Right forelimb (tissue), 1 donor: ENCODE measurements at regions not wholly inside any gene's neighbourhood (a gene's known extent, or its start where the extent isn't known, plus 50 kb on each side); places are given as distances from the start of the nearest gene placed in this dataset.

Experiments
- DNase-seq: peaks from one replicate; pipeline ENCODE4 v3.0.0-alpha.2; 2018

DNA sequence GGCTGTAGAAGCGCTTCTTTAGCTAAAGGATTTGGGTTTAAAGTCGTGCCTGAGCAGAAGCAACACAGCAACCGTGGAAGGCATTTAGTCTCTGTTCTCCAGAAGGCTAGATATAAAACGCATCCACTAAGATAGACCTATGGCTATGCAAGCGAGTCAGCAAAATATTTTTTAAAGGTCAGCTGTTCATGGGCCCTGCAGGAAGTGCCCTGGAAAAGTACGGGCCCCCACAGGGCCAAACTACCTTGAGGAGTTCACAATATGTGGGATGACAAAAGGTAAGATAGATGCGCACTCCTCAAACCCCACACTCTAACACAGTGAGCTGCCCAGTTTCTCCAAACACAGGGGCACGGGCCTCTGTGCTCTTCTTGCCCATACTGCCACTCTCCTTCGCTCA, 261.6 kb downstream of the VPS13C start:
- no peak for DNase-seq

DNA sequence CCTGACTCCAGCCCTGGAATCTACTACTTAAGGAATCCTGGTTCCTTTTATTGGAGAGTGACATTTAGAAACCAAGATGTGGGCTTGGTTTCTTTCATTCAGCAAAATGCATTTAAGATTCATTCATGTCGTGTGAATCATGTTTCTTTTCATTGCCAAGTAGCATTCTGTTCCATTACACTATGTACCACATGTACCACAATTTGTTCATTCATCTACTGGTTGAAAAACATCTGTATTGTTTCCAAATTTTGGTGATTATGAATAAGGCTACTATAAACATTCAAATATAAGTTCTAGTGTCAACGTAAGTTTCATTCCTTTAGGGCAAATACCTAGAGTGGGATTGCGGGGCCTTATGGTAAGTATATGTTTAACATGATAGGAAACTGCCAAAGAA, 264.2 kb downstream of the VPS13C start:
- DNase-seq = no peak

DNA sequence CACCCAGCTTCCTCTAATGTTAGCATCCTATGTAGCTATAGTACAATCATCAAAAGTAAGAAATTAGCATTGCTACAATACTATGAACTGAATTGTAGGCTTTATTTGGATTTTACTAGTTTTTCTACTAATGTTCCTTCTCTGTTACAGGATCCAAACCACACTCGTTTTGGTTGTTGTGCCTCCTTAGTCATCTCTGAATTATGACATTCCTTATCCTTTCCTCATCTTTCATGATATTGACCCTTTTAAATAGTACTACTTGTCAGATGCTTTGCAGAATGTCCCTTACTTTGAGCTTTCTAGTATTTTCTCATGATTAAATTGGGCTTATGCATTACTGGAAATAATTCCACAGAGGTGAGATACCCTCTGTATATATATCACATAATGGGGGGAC, 265.4 kb downstream of the VPS13C start:
- no peak for DNase-seq

DNA sequence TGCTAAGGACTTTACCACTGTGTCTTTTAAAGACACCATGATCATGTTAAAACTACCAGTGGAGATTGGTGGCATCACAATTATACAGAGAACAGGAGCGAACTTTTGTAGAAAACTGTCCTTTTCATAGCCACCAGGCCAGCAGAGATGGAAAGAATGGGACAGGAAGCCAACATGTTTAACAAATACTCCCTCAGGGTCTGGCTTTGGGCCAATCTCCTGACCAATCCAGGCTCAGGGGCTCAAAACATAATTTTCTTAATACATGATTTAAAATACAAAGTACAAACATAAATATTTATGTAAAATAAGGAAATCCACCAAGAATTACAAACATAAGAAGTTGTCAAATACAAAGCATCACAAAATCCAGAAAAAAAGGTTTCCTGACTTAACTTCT, 266.0 kb downstream of the VPS13C start:
- no peak for DNase-seq

DNA sequence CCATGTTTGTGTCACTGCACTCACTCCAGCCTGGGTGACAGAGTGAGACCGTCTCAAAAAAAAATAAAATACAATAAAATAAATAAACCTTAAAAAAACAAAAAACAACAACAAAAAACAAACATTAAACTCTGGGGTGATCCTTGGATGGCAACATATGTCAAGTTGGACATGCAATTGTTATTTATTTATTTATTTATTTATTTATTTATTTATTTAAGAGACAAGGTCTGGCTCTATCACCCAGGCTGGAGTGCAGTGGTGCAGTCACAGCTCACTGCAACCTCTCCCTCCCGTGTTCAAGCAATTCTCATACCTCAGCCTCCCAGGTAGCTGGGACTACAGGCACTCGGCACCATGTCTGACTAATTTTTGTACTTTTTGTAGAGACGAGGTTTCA, 275.5 kb downstream of the VPS13C start:
- DNase-seq = no peak

DNA sequence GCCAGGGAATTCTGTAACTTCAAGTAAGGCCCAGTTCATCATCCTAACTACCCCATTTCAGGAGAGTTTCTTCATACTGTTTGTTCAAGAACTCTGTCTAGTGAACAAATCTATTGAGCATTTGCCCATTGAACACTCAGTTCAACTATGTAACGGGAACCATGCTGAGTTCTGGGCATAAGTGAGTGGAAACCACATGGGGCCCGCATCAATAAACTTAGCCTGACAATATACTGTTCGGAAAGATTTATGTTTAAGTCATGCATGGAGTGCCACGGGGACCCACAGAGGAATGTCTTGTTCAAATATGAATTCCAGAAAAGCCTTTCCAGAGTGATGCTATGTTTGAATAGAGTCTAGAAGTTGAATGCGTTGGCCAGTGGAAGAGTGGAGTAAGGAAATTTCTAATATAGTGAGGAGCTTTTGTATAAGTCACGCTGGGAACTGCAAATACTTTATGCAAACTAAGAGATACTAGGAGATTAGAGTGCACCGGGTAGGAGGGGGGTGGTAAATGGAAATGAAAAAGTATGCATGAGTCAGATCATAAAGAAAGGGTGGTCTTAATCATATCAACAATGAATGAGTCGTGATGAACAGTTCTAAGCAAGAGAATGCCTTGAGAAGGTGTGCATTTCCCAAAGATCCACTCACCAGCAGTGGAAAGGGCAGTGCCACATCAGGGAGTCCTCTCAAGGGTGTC, 279.8 kb downstream of the VPS13C start:
- DNase-seq = no peak

DNA sequence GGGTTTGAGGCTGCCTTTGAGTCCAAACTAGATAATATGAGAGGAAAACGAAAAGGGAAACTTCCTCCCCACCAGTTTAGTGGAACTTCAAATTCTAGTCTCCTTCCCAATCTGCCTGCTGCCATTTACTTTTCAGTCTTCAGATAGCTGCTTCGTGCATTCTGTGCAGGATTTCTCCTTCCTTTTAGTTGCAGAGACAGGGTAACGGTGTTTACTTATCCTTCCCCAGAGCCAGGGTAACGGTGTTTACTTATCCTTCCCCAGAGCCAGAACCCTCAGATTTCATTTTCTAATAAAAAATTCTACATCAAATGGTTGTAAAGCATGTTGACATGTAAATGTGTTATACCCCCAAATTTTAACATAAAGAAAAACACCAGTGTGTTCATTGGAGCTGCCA, 282.6 kb downstream of the VPS13C start:
- no peak for DNase-seq

DNA sequence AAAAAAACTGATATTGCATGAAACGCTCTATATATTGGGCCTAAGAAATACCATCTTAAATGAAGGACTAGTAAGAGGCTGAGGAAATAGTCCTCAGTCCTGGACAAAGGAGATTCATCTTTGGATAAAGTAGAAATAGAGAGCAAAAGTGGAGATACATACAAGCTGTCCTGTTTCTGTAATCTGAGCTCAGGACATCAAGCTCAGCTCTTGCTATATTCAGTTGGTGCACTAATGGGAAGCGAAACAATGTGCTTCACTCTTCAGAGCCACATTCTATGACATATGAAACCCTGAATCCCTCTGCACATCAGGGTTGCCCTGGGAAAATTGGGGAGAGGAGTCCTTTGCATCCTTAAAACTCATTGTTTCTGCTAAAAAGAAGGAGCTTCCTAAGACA, 290.7 kb downstream of the VPS13C start:
- no peak for DNase-seq

DNA sequence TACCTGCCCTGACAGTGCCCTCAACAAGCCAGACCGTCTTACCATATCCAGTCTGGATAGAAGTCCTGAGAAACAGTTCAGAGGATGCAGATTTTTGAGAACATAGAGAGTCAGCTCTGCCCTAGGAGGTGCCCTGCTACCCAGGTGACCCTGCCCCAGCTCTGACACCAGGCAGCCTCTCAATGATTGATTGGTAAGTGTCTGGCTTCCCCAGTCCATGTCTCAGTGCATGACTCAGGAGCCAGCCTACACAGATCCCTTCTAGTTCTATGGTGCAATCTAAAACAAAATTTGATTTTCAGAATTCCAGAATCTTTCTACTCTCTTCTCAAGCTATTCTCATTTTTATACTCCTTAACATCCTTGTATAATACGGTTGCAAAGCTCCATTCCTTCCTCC, 292.1 kb downstream of the VPS13C start:
- no peak for DNase-seq

DNA sequence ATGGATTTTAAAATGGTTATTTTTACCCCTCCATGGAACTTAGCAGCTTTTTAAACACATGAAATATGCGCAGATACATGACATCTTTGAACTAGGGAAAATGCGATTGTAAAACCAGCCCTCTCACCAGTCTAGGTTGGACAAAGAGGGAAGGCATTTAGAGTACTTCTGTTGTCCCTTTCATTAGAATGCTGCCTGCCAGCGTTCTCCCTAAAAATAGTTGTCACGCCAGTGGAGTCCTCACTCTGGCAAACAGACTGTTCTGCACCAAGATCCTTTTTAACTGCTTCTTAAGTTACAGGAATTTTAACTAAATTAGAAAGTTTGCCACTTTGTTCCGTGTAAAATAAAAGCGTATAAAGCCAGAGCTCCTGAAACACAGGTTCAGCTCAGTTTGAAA, 295.3 kb downstream of the VPS13C start:
- DNase-seq = no peak

DNA sequence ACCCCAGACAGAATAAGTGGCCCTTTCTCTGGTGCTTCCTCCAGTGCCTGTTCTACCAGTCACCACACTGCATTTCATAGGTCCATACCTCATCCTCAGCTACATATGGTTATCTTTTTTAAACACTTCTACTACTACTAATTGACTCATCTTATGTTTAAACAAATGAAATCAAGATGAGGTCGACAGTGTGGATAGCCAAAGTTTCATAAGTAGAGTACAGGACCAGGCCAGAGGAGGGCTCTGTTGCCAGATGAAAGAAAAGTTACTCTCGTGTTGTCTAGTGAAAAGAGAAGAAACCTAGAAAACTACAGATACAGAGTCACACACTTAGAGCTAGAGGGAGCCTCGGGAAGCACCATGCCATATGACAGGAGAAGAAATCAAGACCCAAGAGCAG, 296.1 kb downstream of the VPS13C start:
- no peak for DNase-seq

DNA sequence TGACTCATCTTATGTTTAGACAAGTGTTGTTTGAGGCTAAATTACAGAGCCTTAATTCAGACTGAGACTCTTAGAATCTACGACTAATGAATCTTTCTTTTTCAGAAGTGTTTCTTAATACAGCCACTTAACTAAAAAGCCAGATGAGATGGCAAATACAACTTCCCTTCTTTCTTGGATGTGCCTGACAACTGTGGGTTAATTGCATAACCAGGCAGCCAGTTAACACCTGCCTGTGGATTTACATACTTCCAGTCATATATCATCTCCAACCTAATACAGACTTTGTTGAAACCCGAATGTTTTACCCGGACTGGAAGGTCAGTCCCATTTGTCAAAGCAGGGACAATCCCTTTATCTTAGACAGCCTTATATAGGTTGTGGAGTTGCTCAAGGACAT, 297.6 kb downstream of the VPS13C start:
- DNase-seq = no peak

DNA sequence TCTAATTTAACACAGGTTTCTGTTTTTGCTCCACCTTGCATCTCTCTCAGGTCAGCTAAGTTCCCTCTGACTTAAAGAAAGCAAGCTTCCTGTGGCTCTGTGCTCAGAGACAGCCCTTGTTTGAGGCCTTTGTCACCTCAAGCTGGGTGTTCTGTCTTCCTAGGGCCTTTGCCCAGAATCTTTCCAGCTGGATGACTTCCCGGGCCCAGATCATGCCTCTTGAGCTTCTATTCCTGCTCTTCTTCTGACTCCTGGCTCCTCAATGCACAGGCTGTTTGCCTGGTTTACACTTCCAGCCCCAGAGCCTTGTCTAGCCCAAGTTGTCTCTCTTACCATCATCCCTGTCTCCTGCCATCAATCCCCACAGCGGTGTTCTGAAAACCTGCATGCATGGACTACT, 300.6 kb downstream of the VPS13C start:
- DNase-seq = no peak

DNA sequence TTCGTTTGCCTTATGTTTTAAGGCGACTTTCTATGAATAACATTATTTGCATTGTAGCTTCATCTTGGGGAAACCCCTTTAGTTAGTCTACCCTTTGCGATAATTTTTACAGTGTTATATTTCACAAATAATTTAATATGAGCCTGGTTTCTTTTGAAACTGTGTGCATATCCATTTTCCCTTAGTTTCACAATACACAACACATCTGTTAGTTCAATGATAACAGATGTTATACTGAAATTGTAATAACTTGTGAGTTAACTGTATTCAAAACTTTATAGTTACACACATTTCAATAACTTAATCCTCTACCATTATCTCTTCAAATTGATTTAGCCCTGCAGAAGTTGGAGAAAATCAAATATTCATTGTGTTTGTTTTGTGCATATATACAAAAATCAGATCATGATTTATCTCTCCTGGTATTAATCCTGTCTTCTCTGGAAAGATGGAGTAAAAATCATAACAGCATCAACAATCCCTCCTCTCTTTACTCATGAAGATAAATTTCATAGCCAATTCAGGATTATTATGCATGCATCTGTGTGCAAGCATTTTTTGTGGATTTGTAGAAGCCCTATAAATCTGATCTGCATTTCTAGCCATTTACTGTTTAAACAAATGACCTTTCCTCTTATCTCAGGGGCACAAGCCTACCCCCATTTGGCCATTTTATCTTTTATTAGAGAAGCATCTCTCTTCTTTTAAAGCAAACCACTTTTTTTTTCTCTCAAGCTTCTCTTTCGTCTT, 304.0 kb downstream of the VPS13C start:
- no peak for DNase-seq

DNA sequence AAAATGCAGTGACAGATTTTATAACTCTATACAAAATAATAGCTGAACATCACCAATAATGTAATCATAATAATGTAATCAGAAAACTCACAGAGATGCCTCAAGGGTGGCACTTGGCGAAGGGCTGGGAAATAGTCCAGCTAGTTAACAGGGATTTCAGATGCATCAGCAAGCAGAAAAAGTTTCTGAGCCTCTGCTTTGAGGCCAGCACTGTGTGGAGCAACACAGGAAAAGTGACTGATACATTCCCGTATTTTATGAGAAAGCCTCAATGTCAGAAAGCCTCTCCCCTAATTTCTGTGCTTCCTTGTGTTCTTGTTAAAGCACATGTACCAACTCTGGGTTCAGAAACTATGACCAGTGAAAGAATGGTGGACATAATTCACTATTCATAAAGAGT, 304.8 kb downstream of the VPS13C start:
- no peak for DNase-seq

DNA sequence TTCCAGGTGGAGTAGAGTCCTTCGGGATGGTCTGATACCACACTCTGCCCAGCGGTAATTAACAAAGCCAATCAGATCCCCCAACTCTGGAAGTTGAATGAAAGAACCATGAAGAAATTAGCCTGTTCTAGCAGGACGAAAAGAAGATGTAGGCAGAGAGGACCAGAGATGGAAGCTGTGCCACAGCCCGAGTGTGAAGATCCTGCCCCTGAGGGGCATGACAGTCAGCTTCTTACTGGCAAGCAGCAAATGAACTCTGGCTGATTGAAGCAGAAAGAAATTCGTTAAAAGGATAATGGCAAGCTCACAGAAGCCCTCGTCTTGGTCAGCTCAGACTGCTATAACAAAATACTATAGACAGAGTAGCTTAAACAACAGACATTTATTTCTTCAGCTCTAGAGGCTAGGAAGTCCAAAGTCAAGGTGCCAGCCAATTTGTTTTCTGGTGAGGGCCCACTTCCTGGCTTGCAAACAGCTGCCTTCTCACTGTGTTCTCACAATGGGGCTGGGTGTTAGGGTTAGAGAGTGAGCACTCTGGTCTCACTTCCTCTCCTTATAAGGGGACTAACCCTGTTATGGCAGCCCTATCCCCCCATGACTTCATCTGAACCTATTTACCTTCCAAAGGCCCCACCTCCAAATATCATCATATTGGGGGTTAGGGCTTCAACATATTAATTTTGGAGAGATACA, 307.1 kb downstream of the VPS13C start:
- no peak for DNase-seq

DNA sequence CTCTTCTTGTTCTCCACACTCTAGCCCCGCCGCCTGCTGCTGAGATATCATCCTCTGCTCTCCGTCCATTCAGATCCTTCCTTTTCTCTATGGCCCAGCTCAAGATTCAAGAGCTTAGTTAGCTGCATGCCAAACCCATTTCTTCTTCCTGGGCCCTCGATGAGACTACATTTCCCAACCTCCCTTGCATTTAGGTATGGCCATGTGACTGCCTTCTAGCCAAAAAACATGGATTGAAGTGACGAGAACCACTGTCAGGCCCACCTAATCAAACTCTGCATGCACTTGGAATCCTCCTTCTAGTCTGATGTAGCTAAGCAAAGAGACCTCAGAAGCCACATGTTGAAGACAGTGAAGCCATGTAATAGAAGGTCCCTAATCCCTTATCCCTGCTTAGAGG, 308.2 kb downstream of the VPS13C start:
- no peak for DNase-seq

DNA sequence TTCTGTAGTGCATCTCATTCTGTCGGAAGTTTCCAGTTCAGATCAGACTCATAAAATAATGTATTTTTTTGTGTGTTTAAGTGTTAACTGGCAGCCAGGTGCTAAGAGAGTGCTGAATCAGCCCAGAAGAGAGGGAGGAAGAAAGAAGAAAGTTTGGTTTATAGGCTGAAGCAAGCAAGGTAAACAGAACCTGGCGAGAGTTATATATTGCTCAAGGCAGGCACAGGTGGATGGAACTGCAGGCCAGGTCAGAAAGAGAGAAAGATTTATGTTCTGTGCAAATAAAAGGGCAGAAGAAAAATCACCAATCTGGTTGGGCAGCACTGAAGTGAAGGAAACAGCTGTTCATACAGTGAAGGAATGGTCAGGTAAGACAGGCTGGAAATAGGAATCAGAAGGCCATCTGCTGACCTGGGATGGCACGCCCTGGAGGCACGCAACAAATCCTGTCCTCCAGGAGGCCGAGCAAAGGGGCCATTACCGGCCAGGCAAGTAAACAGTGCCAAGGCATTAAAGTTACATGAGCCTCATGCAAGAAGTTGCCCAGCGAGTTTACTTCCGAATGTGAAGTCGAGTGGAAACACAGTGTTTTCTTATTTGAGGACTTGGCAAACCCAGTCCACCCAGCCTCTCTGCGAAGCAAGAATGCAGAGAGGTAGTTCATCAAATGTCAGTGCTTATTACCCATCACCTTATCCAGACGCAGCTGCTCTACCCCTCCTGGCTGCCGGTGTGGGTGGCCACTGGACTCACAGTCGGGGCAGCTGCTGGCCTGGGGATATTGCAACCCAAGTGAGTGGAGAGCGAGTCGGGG, 309.8 kb downstream of the VPS13C start:
- no peak for DNase-seq

DNA sequence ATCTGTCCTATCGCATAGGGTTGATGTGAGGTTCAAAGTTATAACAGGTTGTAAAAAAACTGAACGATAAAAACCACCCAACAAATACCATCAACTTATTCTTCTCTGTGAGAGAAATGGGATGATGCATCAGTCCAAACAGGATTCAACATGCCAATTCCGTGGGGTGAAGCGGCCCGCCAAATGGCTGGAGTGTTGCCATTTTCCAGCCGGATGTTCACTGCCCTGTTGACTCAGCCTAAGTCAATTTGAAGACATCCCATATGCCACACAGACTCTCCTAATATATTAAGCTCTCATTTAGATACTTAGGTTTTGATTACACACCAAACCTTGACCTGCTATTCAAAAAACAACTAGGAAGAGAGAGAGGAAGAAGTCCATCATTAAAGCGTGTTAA, 311.1 kb downstream of the VPS13C start:
- no peak for DNase-seq

DNA sequence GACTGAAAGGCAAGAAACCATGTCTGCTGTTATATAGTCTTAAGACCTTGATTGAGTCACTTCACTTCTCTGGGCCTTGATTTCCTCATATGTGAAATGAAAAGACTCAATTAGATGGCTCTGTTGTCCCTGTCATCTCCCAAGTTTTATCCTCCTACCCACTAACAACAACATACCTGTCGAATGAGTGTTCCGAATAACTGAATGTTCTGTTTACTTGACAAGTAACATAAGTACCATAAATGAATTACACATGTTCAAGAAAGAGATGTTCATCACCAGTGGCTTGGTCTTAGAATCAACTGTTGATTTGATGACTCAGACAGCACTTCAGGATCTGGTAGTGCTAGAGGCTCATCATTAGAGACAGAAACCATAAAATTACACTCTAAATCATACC, 311.7 kb downstream of the VPS13C start:
- DNase-seq = no peak

DNA sequence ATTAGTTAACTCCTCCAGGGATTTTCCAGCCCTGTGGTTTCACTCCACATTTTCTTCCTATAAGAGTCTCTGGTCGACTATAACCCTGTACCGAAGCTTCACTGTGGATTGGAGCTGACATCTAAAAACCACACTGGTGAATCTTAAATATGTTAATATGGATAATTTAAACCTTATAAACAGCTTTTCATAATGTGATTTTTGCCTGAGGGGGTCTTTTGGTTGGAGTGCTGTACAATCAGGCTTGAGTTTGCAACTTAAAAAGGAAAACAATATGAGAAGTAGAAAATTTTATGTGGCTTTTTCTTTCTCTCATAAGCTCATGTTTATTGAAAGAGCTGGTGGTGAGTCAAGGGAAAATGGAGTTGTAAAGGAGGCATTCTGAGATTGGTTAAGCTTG, 313.7 kb downstream of the VPS13C start:
- DNase-seq = no peak

DNA sequence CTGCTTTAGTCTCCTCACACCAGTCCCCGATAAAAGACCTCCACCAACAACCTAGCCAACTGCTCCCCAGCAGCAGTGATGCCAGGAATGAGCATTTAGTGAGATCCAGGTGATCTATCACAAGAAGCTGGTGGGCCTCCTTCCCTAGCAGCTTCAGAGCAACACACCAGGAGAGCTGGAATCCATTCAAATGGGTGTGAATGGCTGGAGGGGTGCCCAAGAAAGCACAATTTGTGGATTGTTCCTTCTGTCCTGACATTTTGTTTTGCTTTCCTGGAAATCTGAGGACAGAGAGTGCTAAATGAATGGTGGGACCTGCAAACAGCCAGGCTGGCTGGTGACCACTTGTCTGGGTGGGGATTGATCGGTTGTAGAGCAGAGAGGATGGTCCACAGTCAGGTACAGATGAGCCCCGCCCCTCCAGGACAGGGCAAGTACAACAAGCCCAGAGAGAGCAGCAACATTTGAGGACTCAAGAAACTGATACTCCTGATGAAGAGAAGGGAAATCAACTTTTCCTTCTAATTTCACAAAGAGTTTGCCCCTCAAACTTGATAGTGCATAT, 316.8 kb downstream of the VPS13C start:
- DNase-seq = no peak

DNA sequence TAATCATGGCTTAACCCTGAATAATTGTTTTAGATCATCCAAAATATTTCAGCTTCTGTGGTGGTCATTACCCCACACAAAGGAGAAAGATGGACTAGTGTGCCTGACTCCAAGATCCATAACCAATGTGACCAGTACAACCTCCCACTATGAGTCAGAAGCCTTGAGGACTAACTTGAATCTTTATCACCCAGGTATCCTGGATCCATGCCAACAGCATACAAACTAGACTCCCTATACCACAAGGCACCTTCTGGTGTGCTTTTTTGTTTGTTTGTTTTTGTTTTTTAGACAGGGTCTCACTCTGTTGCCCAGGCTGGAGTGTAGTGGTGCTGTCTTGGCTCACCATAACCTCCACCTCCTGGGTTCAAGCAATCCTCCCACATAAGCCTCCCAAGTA, 317.7 kb downstream of the VPS13C start:
- DNase-seq = no peak
